ENCODE measurements at regions not wholly inside any gene's neighbourhood (a gene's known extent, or its start where the extent isn't known, plus 50 kb on each side); places are given as distances from the start of the nearest gene placed in this dataset.

DNA sequence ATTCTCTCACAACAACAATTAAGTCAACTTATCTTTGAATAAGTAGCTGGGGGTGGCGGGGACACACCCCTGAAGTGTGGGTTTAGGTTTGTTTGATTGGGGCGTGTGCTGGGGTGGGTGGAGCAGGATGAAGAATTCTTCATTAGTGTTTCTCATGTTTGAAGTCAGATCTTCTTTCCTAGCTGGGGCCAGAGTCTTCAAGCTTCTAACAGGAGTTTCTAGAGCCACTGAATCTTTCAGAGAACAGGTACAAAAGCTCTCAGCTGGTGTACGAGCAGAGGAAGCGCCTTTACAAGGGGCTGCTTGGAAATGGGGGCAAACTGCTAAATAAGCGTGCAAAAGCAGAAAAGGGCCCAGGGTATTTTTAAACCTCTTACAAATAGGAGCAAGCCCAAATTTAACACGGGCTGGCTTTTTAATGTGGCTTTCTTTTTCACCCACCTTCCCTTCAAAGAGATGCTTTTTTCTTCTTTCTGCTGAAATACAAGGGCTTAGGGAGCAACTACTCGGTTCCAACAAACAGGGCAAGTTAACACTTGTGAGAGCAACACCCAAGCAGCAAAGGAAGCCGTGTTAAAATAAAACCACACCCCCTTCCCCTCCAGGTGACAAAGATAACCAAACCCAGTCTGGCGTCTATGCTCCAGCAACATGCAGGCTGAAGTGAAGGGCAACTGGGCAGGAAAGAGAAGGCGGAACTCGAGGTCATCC, 86.9 kb upstream of the RASGRP1 start:
- in situ Hi-C loops (cut with HindIII; ENCODE audit: low pct_unique_long_range_greater_than_20kb, low sequenced_read_pairs): no loop called here
- no peak for DNase-seq (ENCODE audit: low read depth in 1 of 2, low spot score in 1 of 2)
- TF ChIP-seq JUND (IDR thresholded peaks at IDR 0.05; ENCODE audit: low read depth): no peak

DNA sequence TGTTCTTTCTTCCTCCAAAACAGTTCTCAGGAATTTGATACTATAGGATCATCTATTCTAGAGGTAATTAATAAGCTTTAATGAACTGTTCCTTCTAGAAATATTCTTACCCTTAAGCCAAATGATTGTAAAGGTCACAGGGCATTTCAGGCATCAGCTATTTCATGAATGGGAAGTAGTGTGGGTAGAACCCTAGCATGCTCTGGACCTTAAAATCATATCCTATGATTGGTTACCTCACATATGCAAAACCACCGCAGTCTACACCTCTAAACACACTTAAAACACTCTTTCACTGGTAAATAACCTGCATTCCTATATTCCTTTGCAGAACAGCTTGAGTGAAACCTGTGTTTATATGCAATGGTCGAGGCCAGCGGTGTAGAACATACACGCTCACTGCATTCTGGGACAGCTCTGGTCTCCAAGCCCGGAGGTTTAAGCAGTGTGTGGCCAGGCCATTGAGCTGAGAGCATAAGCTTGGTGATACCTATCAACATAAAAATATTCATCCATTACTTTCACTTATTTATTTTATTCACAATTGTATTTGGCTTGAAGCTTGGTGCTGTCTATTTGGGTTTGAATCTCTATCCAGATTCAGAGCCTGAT, 87.7 kb upstream of the RASGRP1 start:
- DNase-seq (ENCODE audit: low read depth in 1 of 2, low spot score in 1 of 2): no peak
- in situ Hi-C loops (cut with HindIII; ENCODE audit: low pct_unique_long_range_greater_than_20kb, low sequenced_read_pairs): no loop called here
- TF ChIP-seq JUND (IDR thresholded peaks at IDR 0.05; ENCODE audit: low read depth): no peak

DNA sequence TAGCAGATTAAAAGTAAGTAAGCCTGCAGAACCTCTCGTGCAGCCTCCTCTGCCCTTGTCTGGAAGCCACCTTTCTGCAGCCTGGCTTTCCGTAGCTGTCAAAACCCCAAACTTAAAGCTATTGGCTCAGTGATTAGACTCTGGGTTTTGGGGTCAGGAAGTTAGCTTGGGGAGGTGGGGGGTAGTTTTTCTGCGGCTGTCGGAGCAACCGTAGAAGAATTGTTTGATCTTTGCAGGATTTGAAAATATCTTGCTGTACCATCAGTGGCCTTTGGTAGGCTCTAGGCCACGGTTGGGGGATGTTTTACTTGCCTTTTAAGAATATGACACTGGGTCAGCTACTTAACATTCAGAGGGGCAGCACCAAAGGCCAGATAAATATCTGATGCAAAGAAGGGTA, 88.4 kb upstream of the RASGRP1 start:
- no peak for DNase-seq (ENCODE audit: low read depth in 1 of 2, low spot score in 1 of 2)
- no peak for TF ChIP-seq JUND (IDR thresholded peaks at IDR 0.05; ENCODE audit: low read depth)
- in situ Hi-C loops (cut with HindIII; ENCODE audit: low pct_unique_long_range_greater_than_20kb, low sequenced_read_pairs): no loop called here

DNA sequence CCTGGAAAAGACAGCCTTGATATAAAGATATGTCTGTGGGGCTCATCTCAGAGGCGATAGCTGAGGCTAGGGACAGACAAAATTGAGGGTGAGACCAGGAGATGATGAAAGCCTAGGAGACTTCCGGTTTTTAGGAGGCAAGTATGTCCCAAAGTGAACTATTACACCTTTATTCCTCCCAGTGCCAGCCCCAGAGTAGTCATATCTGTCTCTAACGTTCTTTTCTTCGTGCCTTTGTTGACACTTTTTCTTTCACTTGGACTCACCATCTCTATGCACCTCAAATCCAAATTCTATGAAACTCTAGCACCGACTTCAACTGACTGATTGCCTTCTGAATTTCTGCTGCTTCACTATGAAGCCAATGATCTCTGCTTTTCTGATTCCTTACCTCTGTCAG, 93.8 kb upstream of the RASGRP1 start:
- no peak for TF ChIP-seq JUND (IDR thresholded peaks at IDR 0.05; ENCODE audit: low read depth)
- DNase-seq (ENCODE audit: low read depth in 1 of 2, low spot score in 1 of 2): no peak
- in situ Hi-C loops (cut with HindIII; ENCODE audit: low pct_unique_long_range_greater_than_20kb, low sequenced_read_pairs): no loop called here

DNA sequence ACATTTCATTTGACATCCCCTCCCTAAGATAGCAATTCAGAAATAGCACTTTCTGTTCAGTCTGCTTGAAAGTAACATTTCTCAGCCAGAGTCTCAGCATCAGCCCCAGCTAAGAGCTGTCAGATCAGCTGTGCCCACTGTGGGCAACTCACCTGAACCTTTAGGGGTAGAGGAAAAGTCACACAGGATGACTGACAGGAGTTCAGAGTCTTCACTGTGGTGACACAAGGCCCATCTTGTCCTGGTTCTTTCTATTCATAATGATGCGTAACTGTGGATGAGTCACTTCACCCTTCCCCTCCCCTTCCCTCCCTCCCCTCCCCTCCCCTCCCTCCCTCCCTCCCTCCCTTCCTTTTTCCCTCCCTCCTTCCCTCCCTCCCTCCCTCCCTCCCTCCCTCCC, 96.1 kb upstream of the RASGRP1 start:
- in situ Hi-C loops (cut with HindIII; ENCODE audit: low pct_unique_long_range_greater_than_20kb, low sequenced_read_pairs): no loop called here
- no peak for DNase-seq (ENCODE audit: low read depth in 1 of 2, low spot score in 1 of 2)
- no peak for TF ChIP-seq JUND (IDR thresholded peaks at IDR 0.05; ENCODE audit: low read depth)

DNA sequence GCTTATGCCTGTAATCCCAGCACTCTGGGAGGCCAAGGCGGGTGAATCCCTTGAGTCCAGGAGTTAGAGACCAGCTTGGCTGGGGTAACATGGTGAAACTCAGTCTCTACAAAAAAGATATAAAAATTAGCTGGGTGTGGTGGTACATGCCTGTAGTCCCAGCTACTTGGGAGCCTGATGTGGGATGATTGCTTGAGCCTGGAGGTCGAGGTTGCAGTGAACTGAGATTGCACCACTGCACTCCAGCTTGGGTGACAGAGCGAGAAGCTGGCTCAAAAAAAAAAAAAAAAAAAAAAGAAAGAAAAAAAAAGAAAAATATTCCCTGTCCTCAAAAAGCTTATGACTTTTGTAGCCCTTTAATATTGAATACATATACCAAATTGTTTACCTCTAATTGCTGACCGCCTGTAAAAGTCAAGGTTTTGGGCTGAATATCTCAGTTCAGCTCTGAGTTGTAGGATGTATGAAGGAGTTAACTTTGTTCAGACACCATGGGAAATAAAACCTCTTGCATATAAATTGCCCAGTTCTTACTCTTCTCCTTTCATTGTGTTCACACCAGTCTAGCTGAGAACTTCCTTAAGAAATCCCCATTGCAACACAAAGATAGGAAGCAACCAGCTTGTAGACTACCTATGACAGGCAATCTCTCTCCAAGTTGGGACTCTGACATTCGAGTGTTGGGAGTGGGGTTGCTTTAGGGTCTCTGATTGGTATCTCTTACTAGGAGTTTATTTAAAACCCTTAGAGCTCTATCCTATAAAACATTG, 97.6 kb upstream of the RASGRP1 start:
- TF ChIP-seq JUND (IDR thresholded peaks at IDR 0.05; ENCODE audit: low read depth): no peak
- in situ Hi-C loops (cut with HindIII; ENCODE audit: low pct_unique_long_range_greater_than_20kb, low sequenced_read_pairs): no loop called here
- no peak for DNase-seq (ENCODE audit: low read depth in 1 of 2, low spot score in 1 of 2)

DNA sequence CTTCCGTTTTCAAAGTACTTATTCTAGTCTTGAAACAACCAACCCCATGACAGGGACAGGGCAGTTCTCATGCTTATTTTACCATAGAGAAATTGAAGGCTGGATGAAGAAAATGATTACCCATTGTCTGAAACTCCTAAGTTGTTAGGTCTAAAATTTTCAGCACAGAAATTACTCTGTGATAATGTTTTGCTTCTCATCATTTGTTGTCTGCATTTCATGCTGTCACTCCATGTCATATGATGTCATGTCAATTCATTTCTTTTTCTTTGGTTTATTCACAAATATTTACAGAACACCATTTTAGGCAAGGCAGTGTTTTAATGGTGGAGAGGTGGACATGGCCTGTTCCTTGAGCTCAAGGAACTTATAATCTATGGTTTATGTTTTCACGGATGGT, 98.2 kb upstream of the RASGRP1 start:
- in situ Hi-C loops (cut with HindIII; ENCODE audit: low pct_unique_long_range_greater_than_20kb, low sequenced_read_pairs): no loop called here
- TF ChIP-seq JUND (IDR thresholded peaks at IDR 0.05; ENCODE audit: low read depth): no peak
- no peak for DNase-seq (ENCODE audit: low read depth in 1 of 2, low spot score in 1 of 2)

DNA sequence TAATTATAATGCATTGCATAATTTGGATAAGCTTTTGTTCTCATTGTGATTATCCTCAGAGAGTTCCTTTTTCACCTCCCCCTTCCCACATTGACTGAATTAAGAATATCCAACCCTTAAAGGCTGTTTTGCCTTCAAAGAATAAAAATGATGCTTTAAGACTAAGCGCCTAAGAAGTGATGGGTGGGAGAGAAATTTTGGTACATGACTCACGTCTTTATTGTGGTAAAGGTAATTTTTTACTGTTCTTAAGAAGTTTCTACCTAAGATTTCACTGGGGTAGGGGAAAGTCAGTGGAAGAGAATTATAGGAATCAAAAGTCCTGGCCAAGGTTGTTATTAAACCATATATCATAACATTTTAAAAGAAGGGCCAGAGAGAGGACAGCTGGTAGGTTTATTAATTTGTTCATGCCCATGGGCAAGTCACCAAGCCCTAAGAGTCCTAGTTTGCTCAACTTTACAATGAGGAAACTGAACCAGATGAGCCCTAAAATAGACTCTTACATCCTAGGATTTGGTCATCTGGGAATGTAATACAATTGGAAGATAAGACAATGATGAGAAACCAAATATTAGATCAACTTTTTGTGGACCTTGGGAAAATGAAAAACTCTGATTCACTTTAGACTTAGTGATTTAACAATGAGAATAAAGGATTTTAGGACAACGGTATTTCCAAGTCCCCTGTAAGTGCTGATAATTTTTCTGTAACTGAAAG, 101.1 kb upstream of the RASGRP1 start:
- no peak for TF ChIP-seq JUND (IDR thresholded peaks at IDR 0.05; ENCODE audit: low read depth)
- no peak for DNase-seq (ENCODE audit: low read depth in 1 of 2, low spot score in 1 of 2)
- in situ Hi-C loops (cut with HindIII; ENCODE audit: low pct_unique_long_range_greater_than_20kb, low sequenced_read_pairs): no loop called here

DNA sequence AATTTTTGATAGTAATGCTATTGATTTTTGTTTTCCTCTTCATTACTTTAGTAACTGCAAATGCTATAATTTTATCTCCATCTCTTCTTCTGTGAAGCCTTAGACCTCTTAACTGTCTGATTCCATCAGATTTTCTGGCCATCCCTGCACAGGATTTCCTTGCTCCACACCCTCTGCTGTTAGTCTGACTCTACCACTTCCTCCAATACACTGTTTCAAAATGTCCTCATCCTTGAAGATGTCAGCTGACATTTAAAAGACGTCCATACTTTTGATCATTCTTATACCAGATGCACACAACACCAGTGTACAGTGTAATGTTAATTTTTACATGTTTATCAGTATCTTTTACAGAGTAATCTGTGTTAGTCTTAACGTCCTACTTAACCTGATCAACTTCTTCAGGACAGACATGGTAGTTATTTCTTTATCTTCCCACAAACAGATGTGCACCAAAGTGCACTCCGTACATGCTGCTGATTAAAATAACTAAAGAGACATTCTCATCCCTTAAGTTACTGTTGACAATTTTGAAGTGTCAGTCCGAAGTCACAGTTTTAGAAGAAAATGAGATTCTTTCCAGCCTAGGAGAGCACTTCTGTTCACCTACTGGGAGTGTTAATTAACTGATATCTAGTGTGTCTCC, 102.4 kb upstream of the RASGRP1 start:
- DNase-seq (ENCODE audit: low read depth in 1 of 2, low spot score in 1 of 2): no peak
- in situ Hi-C loops (cut with HindIII; ENCODE audit: low pct_unique_long_range_greater_than_20kb, low sequenced_read_pairs): no loop called here
- no peak for TF ChIP-seq JUND (IDR thresholded peaks at IDR 0.05; ENCODE audit: low read depth)

DNA sequence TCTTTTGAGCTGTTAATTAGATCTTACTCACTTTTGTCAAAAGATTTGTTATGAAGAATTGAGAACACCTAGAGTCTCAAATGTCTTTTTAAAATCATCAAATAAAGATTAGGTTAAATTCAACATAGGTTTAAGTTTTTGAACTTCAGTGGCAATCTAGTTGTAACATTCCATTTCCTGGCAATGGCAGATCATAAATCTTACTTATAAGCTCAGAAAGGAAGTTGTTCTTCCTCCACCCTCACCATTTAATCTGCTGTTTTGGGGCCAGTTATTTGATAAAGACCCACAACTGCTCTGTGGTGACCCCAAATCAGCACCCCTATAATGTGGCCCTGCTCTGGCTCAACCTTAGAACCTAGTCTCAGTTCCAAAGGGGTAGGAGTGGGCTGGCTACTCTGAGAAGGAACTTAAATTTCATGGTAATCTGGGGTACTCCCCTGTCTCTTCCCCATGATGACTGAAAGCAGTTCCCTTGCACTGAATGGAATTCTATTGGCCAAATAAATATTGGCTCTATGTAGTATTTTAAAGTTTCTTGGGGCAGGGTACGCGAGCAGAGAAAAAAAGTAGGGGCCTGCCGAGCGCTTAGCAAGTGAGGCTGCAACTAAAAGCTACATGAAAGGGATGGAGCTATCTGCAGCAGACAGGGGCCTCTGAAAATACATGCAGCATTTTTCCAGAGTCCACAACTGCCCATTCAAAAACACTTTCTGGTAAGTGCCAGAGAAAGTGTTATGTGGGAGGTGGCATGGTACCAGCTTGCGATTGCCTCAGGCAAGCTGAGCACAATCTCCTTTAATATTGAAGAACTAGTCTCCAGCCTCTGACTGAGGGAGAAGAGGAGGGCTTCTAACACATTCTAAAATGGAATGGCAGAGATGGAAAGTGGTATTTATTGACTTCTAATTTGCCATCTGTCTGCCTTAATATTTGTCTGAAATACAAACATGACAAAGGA, 103.6 kb upstream of the RASGRP1 start:
- in situ Hi-C loops (cut with HindIII; ENCODE audit: low pct_unique_long_range_greater_than_20kb, low sequenced_read_pairs): no loop called here
- no peak for DNase-seq (ENCODE audit: low read depth in 1 of 2, low spot score in 1 of 2)
- no peak for TF ChIP-seq JUND (IDR thresholded peaks at IDR 0.05; ENCODE audit: low read depth)

DNA sequence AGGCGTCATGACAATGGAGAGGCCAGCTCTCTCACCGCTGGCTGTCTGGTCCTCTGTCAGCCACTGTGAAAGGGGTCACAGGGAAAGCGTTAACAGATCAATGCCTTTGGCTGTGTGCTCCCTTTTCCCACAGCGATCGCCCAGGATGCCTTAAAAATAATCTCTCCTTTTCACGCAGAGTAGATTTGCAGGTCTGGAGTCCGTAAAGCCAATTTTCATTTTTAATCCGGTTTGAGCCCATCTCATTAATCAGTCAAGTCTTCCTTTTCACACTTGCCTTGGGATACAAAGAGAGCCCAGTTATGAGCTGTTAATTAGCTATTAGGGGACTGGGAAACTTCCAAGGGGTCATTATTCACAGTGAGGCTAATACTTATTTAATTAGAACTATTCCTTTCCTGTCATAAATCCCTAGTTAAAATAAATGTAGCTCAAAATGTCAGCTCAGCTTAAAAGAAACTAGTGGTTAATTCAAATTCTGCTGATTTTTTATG, 104.3 kb upstream of the RASGRP1 start:
- TF ChIP-seq JUND (IDR thresholded peaks at IDR 0.05; ENCODE audit: low read depth): no peak
- DNase-seq (ENCODE audit: low read depth in 1 of 2, low spot score in 1 of 2): no peak
- in situ Hi-C loops (cut with HindIII; ENCODE audit: low pct_unique_long_range_greater_than_20kb, low sequenced_read_pairs): no loop called here
